HG02642 (cell line): ENCODE measurements at regions not wholly inside any gene's neighbourhood (a gene's known extent, or its start where the extent isn't known, plus 50 kb on each side); places are given as distances from the start of the nearest gene placed in this dataset.
"Not testable (repeated sequence)": the region's sequence is repeated elsewhere in the genome, so short reads cannot be mapped to it uniquely, and the experiment has no call there.

Experiments
- ATAC-seq: cut with Tn5 transposase; IDR thresholded peaks from one replicate; pipeline ENCODE4 v1.9.1; 2021; ENCODE audit warnings: mild to moderate bottlenecking; ENCODE audit not compliant: unreplicated experiment, poor library complexity

GRCh38 chr5:114118511-114118910 lies 243.4 kb upstream of the KCNN2 start:
- ATAC-seq, result no peak

DNA sequence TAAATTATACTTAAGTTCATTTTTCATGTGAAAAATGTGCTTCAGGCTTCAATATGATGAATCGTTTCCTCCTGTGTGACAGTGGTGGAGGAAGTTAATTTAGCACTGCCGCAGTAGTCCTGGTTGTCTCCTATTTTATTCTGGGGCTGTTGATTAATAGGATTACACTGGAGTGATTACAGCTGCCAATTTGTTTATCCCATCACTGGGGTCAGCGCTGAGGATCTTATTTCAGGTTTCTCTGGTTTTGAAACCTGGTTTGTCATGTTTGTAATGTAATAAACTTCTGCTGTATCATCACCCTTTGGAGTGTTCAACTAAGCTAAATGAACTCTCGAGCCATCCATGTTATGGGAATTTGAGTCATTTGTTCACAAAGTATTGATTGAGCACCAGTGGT lies 241.7 kb upstream of the KCNN2 start:
- no peak for ATAC-seq

DNA sequence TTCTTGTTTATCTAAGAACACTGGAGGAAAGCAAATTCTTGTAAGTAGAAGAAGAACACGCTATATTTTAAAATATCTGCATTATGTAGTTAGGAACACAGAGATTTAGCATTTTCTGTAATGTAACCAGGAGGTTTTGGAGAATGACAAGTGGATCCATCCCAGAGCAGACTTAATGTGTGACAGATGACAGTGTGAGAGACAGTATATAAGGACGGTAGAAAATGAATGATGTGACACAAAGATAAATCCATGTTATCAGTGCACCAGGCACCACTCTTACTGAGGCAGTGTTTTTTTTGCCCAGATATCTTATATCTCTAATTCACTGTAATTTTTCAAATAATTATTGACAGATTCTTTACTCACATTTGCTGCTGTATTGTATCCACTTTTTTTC lies 239.0 kb upstream of the KCNN2 start:
- ATAC-seq, result no peak

- no peak for ATAC-seq
These were observed 238.2 kb upstream of the KCNN2 start for GRCh38 chr5:114123654-114124053.

- ATAC-seq, result no peak
These were observed 215.5 kb upstream of the KCNN2 start for GRCh38 chr5:114146398-114146797.

GRCh38 chr5:114148253-114148652 lies 213.6 kb upstream of the KCNN2 start:
- ATAC-seq, result no peak

DNA sequence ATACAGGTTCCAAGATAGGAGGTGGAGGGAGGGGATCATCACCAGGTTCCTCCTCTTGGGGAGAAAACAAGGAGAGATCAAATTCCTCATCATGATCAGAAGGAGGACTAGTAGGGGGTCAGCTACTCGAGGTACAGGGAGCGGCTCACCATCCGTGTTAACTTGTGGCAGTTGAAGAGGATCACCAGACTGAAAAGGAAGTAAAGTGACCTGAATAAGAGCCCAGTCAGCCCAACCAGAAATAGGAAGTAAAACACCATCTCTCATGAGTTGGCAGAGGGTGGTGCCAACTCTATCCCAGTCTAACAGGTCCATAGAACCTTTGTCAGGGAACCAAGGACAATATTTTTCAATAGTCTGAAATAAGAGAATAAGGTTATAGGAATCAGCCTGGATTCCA lies 213.1 kb upstream of the KCNN2 start:
- ATAC-seq, result not testable (repeated sequence)

- ATAC-seq, result no peak
These were observed 209.1 kb upstream of the KCNN2 start for GRCh38 chr5:114152656-114153360.

DNA sequence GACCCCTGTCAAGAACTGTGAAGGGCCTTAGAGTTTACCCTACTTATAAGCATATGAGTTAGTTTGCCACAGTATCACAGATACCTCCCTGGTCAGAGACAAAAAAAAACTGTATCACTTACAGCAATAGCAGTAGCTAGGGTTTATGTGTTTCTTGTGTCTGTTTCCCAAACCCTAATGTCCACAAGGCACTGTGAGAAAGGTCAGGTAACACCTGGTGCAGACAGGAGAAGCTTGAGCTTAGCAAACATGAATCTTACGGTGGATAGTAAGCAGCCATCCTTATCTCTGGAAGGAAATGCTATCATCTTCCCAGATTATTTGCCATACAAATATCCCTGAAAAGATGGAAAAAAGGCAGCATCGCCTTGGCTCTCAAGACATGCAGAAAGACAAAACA lies 208.5 kb upstream of the KCNN2 start:
- ATAC-seq, result no peak

GRCh38 chr5:114153833-114154232 lies 208.0 kb upstream of the KCNN2 start:
- ATAC-seq, result no peak

- no peak for ATAC-seq
These were observed 195.8 kb upstream of the KCNN2 start for GRCh38 chr5:114166081-114166480.

DNA sequence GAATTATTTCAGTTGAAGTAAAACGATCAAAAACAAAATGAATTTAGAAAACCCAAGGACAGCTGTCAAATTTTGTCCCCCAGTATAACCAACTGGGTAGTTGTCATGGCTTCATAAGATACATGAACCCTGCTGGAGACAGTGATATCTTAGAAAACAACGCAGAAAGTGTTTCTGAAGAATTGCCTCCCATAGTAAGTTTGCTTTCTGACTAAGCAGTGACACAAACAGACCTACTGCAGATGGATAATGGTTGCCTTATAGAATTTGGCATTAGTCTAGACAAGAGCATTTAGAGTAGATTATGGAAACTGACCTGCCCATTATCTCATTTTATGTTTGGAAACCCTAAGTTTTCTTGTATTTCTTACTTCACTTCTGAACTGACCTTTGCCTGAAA lies 187.7 kb upstream of the KCNN2 start:
- no peak for ATAC-seq

GRCh38 chr5:114174837-114175236 lies 187.0 kb upstream of the KCNN2 start:
- ATAC-seq, result no peak

- ATAC-seq, result no peak
These were observed 185.5 kb upstream of the KCNN2 start for GRCh38 chr5:114176356-114176755.

GRCh38 chr5:114179134-114179533 lies 182.7 kb upstream of the KCNN2 start:
- no peak for ATAC-seq

DNA sequence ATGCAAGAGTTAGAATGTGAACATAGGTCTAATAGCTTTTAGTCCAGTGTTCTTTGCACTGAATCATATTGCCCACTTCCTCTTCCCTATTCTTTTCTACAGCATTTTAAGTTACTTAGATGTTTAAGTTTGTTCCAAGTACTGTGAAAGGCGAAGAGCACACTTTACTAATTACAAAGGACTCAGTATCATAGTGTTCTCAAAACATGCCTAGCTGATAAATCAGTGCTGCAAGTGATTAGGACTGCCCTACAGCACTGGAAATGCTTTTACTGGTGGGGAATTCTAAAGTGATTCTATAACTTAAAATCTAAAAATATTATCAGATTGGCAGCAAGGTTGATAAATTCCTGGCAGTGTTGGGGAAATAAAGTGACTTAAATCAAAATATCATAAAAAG lies 177.9 kb upstream of the KCNN2 start:
- ATAC-seq, result no peak

GRCh38 chr5:114185274-114185673 lies 176.6 kb upstream of the KCNN2 start:
- ATAC-seq, result no peak

GRCh38 chr5:114191441-114191840 lies 170.4 kb upstream of the KCNN2 start:
- ATAC-seq, result no peak

DNA sequence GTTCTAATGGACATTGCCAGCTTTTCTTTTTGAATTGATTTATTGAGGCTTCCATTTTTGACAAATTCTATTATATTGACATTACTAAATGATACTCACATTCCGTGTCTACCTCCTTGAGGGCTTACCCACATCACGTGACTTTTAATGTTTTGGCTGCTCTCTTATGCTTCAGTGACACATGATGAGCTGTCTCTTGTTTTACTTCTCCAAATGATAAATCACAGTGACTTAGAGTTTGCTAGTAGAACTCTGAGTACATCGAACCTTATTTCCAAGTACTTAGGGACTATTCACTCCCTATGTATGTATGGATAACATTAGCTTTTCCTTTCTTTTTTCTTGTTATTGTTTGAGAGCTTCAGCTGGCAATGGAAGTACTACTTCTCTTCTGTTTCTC lies 169.8 kb upstream of the KCNN2 start:
- ATAC-seq, result no peak

DNA sequence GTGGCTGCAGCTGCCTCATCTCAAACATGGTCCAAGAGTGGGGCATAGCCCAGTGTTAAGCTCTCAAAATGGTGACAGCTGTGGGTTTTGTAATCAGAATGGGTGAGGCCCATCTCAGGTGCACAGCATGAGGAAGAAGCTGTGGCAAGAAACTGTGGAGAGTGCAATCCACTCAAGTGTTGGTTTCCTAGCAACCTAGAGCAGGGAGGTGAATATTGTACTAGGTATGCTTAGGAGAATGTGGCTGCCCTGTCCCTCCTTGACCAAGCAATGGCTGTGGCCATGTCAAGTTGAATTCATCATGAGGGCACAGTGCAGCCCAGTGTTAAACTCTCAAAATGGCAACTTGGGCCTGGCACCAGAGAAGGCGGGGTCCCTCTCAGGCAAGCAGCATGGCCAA lies 160.5 kb upstream of the KCNN2 start:
- ATAC-seq, result no peak

DNA sequence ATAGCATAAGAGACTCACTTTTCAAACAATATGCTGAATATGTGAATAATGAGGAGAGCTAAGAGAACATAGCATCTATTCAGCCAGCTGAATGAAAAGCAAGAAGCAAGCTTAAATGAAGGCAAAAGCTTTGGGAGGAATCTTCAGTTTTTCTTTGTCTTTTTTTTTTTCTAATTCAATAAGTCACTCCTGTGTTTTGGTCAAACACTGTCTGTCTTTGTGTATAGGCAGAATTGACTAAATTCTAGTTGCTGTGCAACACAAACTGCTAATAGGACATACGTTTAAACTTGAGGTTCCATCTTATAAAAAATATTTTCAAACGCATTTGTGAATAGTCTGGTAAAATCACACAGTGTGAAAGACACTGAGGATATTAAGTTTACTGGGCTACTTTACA lies 156.9 kb upstream of the KCNN2 start:
- no peak for ATAC-seq

- ATAC-seq, result no peak
These were observed 155.2 kb upstream of the KCNN2 start for GRCh38 chr5:114206640-114207039.

- no peak for ATAC-seq
These were observed 154.3 kb upstream of the KCNN2 start for GRCh38 chr5:114207615-114208014.
